GM12865 (cell line): ENCODE measurements at regions not wholly inside any gene's neighbourhood (a gene's known extent, or its start where the extent isn't known, plus 50 kb on each side); places are given as distances from the start of the nearest gene placed in this dataset.
"Not testable (repeated sequence)": the region's sequence is repeated elsewhere in the genome, so short reads cannot be mapped to it uniquely, and the experiment has no call there.

ENCODE experiments used
- DNase-seq: peaks from one replicate; pipeline ENCODE4 v3.0.0; 2010; ENCODE audit warnings: low read depth
- H3K4me3 ChIP-seq: 2 replicates; pipeline ENCODE4 v1.5.1; 2011; ENCODE audit warnings: mild to moderate bottlenecking, low read depth, low read length, control low read depth
- CTCF ChIP-seq: IDR thresholded peaks from 2 replicates; pipeline ENCODE4 v1.5.1; 2011; ENCODE audit warnings: low read length, control low read depth, low read depth, inconsistent platforms; ENCODE audit not compliant: insufficient read depth; ENCODE audit errors: missing control alignments

- no peak for DNase-seq
- TF ChIP-seq CTCF = no peak
- H3K4me3 ChIP-seq = no peak overlapping the region
Observed at GRCh38 chr2:182597570-182598295, 118.3 kb upstream of the DNAJC10 start.

GRCh38 chr2:182598626-182599025 lies 117.4 kb upstream of the DNAJC10 start:
- no peak for DNase-seq
- H3K4me3 ChIP-seq = no peak overlapping the region
- no peak for TF ChIP-seq CTCF

- no peak for DNase-seq
- TF ChIP-seq CTCF = no peak
- H3K4me3 ChIP-seq = no peak overlapping the region
Observed at GRCh38 chr2:182605166-182605565, 110.9 kb upstream of the DNAJC10 start.

- TF ChIP-seq CTCF = no peak
- H3K4me3 ChIP-seq = no peak overlapping the region
- peak; percentile 8 for DNase-seq
Observed at GRCh38 chr2:182606728-182607681, 109.1 kb upstream of the DNAJC10 start.

GRCh38 chr2:182608181-182608845 lies 107.7 kb upstream of the DNAJC10 start:
- no peak for DNase-seq
- H3K4me3 ChIP-seq = no peak overlapping the region
- TF ChIP-seq CTCF = no peak

GRCh38 chr2:182609005-182609404 lies 107.1 kb upstream of the DNAJC10 start:
- H3K4me3 ChIP-seq, DNase-seq: not testable (repeated sequence)

- peak; percentile 4 for DNase-seq
Observed at GRCh38 chr2:182610231-182610630, 105.8 kb upstream of the DNAJC10 start.

More at GRCh38 chr2:182610231-182610630, 105.8 kb upstream of the DNAJC10 start:
- no peak for TF ChIP-seq CTCF
- no peak overlapping the region for H3K4me3 ChIP-seq
